GM19397 (cell line): ENCODE measurements at regions not wholly inside any gene's neighbourhood (a gene's known extent, or its start where the extent isn't known, plus 50 kb on each side); places are given as distances from the start of the nearest gene placed in this dataset.
"Not testable (repeated sequence)": the region's sequence is repeated elsewhere in the genome, so short reads cannot be mapped to it uniquely, and the experiment has no call there.

Experiments used
- ATAC-seq: cut with Tn5 transposase; IDR thresholded peaks from one replicate; pipeline ENCODE4 v1.9.1; 2021; ENCODE audit warnings: mild to moderate bottlenecking, moderate library complexity; ENCODE audit not compliant: unreplicated experiment

DNA sequence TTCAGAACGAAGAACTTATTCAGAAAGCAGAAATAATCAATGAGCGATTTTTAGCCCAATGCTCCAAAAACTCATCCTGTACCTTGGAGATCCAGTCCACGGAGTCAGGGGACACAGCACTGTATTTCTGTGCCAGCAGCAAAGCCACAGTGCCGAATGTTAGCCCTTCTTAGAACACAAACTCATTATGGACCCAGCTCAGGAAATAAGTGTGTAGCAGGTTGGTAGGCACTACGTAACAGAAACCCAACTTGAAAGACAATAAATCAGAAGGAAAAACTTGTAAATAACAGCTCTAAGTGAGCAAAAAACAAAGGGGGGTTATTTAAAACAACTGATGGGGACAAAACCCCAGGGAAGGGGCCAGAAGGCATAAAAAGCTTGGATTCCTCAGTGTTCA is 112.0 kb upstream of the PRSS1 start:
- no peak for ATAC-seq

DNA sequence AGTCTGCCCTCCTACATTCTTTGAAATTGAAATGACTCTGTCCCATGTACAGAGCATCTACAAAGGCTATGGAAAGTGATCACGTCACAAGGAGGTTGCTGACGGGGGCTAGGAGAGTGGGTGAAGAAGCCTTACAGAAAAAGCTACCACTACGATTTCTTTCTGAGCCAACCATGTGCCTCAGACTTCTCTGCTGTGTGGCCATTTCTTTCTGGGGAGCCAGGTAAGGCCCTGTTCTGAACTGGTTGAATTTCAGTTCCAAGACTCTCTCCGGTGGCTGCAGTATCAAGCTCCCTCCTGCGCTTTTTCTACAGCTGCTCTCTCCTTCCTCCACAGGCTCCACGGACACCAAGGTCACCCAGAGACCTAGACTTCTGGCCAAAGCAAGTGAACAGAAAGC is 112.5 kb upstream of the PRSS1 start:
- ATAC-seq = no peak

DNA sequence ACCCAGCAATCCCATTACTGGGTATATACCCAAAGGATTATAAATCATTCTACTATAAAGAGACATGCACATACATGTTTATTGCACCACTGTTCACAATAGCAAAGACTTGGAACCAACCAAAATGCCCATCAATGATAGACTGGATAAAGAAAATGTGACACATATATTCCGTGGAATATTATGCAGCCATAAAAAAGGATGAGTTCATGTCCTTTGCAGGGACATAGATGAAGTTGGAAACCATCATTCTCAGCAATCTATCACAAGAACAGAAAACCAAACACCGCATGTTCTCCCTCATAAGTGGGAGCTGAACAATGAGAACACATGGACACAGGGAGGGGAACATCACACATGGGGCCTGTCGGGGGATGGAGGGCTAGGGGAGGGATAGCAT is 113.2 kb upstream of the PRSS1 start:
- ATAC-seq = not testable (repeated sequence)

DNA sequence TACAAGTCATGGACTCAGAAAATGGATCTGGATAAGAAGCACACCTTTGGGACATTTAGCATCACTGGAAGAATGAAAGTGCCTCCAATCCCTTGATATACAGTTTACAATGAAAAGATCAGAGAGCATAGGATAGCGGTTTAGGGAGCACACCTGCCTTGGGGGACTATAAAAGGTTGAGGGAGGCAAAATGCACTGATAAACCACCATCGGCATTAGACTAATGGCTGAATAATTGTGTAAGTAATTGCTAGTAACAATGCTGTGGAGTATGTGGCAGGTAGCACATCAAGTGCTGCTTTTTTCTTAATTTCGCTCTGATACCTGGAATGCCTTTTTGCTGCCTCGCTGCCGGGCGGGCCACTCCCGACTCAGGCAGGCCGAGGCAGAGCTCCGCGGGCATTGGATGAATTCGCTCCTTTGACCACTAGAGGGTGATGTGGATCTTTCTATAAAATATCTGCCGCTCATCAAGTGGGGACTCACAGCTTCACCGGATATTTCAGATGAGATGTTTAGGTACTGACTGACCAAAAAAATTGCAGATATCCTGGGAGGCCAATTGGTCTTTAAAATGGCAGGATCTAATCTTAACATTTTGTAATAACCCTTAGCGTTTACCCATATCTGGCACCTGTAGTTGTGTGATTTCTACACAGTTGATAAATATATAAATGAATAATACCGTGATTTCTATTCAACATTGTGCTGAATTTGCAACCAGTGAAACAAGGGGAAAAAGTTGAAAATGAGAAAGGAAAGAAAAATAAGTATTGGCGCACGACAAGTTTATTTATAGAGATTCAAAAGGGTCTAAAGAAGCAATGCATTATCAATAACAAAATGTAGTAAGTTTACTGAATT is 116.8 kb upstream of the PRSS1 start:
- ATAC-seq = peak; percentile 91

DNA sequence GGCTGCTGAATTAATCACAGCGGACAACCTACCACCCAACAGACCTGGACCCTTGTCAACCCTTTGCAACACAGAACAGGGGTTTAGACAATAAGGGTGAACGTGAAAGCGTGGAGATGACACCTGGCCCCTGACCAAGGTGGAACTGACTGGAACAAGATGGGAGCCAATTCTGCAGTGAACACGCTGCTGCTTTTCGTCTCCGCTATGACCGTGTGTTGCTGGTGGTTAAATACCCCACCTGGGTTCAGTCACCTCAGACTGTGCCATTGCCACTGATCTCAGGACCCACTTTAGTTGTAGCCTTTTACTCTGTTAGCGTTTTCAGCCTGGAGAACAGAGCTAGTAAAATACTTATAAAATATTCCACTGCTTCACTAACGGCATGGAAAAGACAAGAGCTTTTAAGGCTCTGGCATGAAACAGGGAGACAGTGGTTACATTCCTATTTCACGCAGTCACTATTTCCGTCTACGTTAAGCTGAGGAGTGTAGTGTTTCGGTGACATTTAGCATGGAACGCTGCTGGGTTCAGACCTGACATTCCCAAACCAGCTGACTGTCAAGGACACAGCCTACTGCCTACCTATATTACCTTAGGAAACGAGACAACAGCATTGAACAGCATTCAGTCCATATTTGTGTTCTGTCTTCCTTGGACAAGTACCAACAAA is 119.5 kb upstream of the PRSS1 start:
- no peak for ATAC-seq

DNA sequence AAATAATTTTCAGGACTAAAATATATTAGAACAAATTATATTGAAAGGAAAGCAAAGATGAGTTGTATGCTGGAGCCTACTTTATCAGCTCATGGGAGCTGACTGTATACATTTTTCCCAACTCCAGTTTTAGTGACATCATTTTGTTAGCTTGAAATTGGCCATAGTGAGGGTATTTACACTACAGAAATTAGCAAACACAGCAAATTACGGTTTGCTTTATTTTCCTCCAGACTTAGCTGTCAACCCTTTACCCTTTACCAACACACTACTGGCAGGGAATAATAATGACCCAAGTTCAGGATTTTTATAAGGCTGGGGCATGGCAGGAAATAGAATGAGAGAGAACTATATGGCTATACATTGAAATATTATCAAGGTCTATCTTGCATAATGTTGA is 120.3 kb upstream of the PRSS1 start:
- no peak for ATAC-seq

DNA sequence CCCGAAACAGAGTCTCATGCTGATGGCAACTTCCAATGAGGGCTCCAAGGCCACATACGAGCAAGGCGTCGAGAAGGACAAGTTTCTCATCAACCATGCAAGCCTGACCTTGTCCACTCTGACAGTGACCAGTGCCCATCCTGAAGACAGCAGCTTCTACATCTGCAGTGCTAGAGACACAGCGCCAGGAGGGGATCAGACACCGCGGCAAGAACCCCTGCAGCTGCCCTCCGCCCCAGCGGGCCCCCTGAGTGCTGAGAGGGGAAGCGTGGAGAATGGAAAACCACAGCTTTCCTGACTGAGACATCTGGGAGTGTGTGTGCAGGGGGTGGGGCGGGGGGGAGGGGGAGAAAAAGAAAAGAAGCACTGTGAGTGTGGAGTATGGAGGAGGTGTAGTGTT is 122.0 kb upstream of the PRSS1 start:
- ATAC-seq = not testable (repeated sequence)

DNA sequence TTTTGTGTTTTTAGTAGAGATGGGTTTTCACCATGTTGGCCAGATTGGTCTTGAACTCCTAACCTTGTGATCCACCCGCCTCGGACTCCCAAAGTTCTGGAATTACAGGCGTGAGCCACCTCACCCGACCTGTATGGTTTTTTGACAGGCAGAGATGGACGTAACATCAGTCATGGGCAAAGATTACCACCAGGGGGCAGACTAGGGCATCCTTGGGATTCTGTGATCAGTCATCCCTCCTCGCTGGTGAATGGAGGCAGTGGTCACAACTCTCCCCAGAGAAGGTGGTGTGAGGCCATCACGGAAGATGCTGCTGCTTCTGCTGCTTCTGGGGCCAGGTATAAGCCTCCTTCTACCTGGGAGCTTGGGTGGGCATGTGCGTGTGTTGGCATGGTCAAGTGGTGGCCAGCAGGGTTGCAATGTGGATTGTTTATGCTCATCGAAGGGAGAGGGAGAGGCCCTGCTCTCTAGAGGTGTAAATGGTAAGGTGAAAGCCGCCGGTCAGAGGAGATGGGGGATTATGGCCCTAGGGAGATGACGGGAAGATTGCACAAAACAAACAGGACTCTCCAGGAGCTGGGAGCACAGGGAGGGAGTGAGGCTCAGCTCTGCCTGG is 122.7 kb upstream of the PRSS1 start:
- ATAC-seq = peak; percentile 67

DNA sequence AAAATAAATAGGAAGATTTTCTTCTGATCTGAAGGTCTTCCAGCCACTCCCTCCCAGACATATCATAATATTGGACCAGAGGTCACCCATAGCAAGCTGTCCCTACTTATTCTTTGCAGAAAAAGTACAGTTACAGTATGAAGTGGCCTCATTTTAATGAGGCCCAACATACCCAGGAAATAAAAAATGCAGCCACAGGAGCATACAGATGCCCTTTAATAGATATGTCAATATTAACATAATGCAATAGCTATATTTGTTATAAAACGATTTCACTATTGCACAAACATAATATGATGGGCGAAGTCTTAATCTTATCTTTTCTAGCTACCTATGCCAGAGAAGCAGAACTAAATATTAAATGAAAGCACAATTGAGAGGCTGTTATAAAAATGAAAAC is 124.1 kb upstream of the PRSS1 start:
- ATAC-seq = not testable (repeated sequence)

DNA sequence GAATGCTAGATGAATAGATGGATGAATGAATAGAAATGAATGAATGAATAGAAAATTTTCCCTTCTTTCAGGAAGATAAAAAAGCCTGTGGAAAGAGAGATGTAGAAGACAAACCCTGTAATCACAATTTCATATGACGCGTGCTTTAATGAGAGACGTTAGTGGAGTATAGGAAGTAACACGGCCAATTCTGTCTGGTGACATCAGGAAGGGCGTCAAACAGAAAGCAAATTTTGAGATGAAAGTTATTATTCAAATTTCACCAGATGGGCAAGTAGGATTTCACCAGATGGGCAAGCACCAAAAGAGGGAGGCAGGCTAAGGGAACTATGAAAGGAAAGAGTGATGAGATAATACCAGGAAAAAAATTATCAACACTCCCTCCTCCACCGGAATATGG is 128.9 kb upstream of the PRSS1 start:
- no peak for ATAC-seq

DNA sequence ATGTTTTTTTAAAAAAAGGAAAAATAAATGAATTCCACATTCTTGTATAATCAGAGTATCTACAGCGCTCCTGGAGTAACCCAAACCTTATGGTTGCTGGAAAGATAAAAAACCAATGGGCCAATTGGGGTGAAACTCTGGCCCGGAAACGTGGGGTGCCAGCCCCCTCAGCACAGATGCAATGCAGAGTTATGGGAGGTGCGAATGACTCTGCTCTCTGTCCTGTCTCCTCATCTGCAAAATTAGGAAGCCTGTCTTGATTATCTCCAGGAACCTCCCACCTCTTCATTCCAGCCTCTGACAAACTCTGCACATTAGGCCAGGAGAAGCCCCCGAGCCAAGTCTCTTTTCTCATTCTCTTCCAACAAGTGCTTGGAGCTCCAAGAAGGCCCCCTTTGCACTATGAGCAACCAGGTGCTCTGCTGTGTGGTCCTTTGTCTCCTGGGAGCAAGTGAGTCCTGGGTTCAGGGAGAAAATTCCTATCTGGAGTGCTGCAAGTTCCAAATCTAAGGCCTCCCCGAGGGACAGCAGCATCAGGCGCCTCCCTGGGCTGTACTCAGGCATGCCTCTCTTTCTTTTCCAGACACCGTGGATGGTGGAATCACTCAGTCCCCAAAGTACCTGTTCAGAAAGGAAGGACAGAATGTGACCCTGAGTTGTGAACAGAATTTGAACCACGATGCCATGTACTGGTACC is 130.5 kb upstream of the PRSS1 start:
- no peak for ATAC-seq

DNA sequence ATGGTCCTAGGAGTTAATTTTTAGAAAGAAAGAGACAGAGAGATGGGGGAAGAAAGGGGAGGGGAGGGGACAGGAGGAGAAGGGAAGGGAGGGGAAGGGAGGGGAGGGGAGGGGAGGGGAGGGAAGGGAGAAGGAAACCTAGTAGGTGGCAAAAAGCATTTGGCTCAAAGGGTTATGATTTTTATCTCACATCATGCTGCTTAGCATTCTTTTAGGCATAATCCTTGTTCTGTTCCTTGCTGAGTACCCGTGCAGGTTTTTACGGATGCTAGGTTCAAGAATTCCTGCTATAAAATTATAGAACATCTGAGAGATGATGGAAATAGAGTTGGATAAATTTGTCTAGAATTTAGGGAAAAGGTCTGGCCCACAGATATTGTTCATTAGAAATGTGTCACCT is 132.4 kb upstream of the PRSS1 start:
- no peak for ATAC-seq

DNA sequence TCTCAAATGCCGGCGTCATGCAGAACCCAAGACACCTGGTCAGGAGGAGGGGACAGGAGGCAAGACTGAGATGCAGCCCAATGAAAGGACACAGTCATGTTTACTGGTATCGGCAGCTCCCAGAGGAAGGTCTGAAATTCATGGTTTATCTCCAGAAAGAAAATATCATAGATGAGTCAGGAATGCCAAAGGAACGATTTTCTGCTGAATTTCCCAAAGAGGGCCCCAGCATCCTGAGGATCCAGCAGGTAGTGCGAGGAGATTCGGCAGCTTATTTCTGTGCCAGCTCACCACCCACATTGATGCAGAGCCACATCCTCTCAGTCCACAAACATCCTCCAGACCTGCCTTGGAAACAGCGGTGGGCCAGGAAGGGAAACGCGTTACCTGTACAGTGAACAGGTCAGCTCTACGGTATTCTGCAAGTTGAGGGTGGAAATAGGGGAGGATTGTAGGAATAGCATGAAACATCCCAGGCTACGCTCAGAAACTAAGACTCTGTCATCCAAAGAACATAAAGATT is 133.1 kb upstream of the PRSS1 start:
- no peak for ATAC-seq

DNA sequence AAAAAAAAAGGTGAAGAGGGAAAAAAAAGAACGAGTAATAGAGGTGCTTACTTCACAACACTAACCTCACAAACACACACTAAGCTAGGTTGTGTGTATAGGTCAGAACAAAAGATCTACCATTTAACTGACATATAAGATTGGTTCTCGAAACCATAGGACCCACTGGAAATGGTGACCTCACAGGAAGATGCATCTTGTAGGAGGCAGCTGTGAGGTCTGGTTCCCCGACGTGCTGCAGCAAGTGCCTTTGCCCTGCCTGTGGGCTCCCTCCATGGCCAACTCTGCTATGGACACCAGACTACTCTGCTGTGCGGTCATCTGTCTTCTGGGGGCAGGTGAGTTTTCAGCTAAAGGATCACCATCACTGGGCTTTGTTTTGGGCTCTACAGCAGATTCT is 133.8 kb upstream of the PRSS1 start:
- ATAC-seq = no peak

DNA sequence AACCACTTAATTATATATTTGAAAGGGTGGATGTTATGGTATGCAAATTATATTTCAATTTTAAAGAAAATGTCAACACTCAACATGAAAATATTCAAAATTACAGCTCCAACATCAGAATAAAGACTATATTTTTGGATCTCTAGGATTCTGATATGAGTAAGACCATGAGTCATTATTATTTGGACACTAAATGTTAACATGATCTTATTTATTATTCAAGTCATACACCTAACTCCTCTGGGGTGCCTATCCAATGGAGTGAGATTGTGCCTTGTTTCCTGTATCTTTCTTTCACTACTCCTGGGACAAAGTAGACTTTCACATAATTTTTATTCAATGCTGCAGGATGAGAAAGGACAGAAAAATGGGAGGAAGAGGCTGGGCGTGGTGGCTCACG is 135.2 kb upstream of the PRSS1 start:
- no peak for ATAC-seq

DNA sequence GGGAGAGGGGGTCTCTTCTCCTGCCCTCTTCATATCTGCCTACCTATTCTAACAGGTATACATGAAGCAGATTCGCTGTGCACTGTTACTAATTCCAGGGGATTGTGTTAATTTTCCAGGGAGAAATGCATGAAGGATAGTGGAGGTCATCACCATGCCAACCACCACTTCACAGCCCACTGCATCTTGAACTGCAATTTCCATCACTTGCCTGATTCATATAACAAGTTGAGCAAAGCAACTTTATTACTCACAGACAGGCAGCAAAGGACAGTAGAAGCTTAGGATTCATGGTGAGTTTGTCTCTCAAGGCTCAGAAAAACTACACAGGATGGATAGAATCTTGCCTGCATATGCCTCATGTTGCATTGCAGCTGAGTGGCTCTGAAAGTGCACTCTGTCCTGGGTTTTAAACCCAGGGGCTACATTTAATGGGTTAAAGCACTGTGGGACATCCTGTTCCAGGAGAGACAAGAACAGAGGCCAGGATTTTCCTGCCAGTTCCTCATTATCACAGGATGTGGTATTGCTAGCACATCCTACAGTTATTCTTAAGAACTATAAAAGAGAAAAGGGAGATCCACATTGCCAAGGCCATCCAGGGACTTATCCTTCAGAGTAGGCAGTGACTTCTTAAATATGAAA is 136.9 kb upstream of the PRSS1 start:
- ATAC-seq = no peak

DNA sequence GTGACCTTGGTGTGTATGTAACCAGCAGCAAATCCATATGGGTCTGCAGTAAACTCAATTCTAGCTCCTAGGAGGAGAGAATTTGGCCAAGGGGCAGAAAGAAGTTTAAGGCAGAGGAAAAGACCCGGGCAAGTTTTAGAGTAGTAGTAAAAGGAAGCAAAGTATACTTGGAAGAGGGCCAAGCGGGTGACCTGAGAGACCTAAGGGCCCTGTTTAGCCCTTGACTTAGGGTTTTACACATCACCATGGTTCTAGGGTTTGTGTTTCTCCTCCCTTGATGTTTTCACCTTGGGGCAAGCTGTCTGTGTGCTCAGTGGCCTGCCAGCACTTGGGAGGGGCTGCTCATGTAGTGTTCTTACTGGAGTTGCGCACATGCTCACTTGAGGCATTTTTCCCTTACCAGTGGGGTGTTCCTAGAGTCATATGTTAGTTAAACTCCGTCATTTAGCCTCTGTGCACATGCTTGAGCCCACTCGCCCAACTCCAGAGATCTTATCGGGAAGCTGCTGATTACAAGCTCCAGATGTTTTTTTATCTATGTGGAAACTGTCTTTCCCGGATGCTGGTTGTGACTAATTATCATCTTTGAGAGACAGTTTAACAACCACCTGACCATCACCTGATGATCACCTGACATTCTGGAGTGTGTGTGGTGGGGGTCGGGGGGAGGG is 137.6 kb upstream of the PRSS1 start:
- ATAC-seq = no peak

DNA sequence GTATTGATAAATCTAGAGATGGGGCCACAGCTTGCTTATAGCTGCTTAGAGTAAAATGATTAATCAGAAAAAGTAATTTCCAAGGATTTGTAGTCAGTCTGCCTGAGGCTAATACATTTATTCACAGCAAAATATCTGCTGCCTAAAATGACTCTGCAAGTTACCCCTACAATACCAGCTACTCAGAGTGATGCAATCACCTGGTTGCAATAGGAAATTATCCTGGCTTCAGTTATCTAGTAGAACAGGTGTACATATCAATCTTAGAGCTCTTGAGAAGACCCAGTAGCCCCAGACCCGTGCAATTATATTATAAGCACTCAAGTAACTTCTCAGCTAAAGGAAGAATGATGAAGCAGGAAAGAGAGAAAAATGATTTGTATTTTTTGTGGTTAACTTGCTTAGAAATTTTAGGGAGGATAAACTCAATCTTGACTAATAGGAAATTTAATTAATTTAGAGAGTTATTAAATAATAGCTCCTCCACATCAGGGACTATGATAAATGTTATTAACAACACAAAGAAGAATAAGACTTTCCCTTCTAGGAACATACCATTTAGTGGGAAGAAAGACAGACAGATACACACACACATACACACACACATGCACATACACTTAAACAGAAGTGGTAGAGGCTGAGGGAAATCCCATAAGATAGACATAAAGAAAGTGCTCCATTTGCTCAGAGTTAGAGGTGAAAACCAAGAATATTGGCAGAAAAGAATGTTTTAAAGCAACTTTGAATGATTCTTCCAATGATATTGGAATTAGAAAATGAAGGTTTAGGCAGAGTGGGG is 140.4 kb upstream of the PRSS1 start:
- ATAC-seq = no peak

DNA sequence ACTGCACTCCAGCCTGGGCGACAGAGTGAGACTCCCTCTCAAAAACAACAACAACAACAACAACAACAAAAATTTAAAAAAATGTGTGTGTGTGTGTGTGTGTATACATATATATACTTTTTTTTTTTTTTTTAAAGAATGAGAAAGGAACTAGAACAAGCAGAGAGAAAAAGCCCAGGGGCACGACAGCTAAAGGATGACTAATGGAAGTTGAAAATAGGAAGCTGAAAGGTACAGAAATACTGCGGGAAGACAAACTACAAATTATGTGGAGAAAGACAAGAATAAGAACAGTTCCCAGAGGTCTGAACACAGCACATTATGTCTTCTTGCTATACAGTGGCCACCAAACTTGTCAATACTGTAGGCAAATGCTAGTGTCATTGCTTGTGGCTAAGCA is 141.9 kb upstream of the PRSS1 start:
- ATAC-seq = no peak
